K562 (cell line): ENCODE measurements at regions not wholly inside any gene's neighbourhood (a gene's known extent, or its start where the extent isn't known, plus 50 kb on each side); places are given as distances from the start of the nearest gene placed in this dataset.

Experiments
- PCBP1 ChIP-seq: fragments of 200-400 bp; formaldehyde crosslinking; IDR thresholded peaks from 2 replicates; pipeline ENCODE4 v1.6.1; 2018; ENCODE audit warnings: mild to moderate bottlenecking, low read depth, low read length; ENCODE audit not compliant: poor library complexity, severe bottlenecking
- POLR2B ChIP-seq: fragments of 450-650 bp; IDR thresholded peaks from 2 replicates; pipeline ENCODE4 v1.6.1; 2018; ENCODE audit warnings: low read depth; ENCODE audit not compliant: partially characterized antibody
- TF ChIP-seq, protein P1 (sequence below): fragments of 450-650 bp; IDR thresholded peaks from 2 replicates; pipeline ENCODE4 v1.6.1; 2016; ENCODE audit warnings: mild to moderate bottlenecking, moderate library complexity

DNA sequence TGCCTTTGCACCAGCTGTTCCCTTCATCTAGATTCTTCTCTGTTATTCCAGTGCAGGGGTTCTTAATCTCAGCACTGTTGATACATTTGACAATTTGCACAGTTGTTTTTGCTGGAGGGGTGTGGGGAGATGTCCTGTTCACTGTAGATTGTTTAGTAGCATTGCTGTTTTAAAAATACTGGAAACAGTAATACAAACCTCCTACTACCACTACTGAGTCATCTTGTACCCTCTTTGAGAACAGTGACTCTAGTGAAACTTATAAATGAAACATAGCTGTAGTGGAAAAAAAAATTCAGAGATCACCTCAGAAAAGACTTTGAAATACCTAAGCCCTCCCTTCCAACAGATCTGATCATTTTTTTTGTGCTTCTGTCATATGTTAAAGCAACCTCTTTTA lies 154.8 kb upstream of the TMEM196 start (continued):
- TF ChIP-seq, protein P1, sequence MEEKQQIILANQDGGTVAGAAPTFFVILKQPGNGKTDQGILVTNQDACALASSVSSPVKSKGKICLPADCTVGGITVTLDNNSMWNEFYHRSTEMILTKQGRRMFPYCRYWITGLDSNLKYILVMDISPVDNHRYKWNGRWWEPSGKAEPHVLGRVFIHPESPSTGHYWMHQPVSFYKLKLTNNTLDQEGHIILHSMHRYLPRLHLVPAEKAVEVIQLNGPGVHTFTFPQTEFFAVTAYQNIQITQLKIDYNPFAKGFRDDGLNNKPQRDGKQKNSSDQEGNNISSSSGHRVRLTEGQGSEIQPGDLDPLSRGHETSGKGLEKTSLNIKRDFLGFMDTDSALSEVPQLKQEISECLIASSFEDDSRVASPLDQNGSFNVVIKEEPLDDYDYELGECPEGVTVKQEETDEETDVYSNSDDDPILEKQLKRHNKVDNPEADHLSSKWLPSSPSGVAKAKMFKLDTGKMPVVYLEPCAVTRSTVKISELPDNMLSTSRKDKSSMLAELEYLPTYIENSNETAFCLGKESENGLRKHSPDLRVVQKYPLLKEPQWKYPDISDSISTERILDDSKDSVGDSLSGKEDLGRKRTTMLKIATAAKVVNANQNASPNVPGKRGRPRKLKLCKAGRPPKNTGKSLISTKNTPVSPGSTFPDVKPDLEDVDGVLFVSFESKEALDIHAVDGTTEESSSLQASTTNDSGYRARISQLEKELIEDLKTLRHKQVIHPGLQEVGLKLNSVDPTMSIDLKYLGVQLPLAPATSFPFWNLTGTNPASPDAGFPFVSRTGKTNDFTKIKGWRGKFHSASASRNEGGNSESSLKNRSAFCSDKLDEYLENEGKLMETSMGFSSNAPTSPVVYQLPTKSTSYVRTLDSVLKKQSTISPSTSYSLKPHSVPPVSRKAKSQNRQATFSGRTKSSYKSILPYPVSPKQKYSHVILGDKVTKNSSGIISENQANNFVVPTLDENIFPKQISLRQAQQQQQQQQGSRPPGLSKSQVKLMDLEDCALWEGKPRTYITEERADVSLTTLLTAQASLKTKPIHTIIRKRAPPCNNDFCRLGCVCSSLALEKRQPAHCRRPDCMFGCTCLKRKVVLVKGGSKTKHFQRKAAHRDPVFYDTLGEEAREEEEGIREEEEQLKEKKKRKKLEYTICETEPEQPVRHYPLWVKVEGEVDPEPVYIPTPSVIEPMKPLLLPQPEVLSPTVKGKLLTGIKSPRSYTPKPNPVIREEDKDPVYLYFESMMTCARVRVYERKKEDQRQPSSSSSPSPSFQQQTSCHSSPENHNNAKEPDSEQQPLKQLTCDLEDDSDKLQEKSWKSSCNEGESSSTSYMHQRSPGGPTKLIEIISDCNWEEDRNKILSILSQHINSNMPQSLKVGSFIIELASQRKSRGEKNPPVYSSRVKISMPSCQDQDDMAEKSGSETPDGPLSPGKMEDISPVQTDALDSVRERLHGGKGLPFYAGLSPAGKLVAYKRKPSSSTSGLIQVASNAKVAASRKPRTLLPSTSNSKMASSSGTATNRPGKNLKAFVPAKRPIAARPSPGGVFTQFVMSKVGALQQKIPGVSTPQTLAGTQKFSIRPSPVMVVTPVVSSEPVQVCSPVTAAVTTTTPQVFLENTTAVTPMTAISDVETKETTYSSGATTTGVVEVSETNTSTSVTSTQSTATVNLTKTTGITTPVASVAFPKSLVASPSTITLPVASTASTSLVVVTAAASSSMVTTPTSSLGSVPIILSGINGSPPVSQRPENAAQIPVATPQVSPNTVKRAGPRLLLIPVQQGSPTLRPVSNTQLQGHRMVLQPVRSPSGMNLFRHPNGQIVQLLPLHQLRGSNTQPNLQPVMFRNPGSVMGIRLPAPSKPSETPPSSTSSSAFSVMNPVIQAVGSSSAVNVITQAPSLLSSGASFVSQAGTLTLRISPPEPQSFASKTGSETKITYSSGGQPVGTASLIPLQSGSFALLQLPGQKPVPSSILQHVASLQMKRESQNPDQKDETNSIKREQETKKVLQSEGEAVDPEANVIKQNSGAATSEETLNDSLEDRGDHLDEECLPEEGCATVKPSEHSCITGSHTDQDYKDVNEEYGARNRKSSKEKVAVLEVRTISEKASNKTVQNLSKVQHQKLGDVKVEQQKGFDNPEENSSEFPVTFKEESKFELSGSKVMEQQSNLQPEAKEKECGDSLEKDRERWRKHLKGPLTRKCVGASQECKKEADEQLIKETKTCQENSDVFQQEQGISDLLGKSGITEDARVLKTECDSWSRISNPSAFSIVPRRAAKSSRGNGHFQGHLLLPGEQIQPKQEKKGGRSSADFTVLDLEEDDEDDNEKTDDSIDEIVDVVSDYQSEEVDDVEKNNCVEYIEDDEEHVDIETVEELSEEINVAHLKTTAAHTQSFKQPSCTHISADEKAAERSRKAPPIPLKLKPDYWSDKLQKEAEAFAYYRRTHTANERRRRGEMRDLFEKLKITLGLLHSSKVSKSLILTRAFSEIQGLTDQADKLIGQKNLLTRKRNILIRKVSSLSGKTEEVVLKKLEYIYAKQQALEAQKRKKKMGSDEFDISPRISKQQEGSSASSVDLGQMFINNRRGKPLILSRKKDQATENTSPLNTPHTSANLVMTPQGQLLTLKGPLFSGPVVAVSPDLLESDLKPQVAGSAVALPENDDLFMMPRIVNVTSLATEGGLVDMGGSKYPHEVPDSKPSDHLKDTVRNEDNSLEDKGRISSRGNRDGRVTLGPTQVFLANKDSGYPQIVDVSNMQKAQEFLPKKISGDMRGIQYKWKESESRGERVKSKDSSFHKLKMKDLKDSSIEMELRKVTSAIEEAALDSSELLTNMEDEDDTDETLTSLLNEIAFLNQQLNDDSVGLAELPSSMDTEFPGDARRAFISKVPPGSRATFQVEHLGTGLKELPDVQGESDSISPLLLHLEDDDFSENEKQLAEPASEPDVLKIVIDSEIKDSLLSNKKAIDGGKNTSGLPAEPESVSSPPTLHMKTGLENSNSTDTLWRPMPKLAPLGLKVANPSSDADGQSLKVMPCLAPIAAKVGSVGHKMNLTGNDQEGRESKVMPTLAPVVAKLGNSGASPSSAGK, result no peak
- TF ChIP-seq POLR2B (no peak), PCBP1 (no peak)
